ENCODE measurements at regions not wholly inside any gene's neighbourhood (a gene's known extent, or its start where the extent isn't known, plus 50 kb on each side); places are given as distances from the start of the nearest gene placed in this dataset.
A peak's percentile ranks its signal among the peaks of the same experiment; 100 is the strongest.

DNA sequence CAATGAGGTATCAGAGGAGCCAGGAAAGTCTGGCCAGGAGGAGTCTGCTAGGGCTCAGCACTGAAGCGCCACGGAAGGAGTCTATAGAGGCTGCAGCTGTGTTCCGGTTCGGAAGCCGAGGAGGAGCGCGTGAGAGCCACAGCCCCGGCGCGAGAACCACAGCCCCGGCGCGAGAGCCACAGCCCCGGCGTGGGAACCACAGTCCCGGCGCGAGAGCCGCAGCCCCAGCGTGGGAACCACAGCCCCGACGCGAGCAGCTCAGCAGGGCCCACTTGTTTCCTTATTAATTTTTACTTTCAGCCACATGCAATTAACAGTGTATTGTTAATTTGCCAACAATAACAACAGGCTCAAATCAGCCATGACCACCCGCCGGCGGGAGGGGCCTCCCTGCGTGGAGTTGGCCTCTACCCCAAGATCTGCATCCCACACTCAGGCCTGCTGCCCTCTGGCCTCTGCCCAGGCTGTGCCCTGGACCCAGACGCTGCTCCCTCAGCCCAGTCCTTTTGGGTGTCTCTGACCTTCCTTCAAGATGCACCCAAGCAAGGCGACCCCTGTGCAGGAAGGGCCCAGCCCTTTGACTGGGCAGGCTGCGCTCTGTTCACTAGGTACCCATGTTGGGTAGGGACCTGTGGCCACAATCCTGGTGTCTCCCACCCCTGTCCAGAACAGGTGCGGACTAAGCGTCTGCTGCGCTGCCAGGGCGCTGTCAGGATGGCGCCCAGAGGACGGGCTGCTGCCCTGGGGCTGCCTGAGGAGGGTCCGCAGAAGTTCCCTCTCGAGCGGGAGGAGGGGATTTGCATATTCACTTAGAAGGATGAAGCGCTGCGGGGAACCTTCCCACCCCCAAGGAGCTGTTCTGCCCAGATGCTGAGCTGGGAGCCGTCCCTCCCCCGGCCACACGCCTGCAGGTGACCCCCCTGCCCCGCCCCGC is 113.8 kb downstream of the ADRA2C start:
- Histone ChIP-seq H3K4me1 (ENCODE audit: control insufficient read depth in 1 of 2, insufficient read depth in 2 of 2, low read depth in 1 of 2, low read length in 1 of 2) (peaks cover 0 to 4% of the 10 kb centered on the region in 2 experiments; a peak in 1 of 4 replicates), H3K4me3 (ENCODE audit: low read depth in 2 of 2, low read length in 1 of 2) (no peak overlapping the region), H3K4me2 (no peak overlapping the region), H3K9ac (no peak overlapping the region), H4K20me1 (ENCODE audit: insufficient read depth) (no peaks in the 10 kb centered on the region), H2AFZ (ENCODE audit: low read depth) (no peak overlapping the region), H3K9me2 (no peaks in the 10 kb centered on the region), H3K36me3 (replicated peaks in 1 of 2; ENCODE audit: control insufficient read depth in 1 of 2, insufficient read depth in 2 of 2, low read length in 1 of 2) (no peaks in the 10 kb centered on the region), H3K9me3 (no peaks in the 10 kb centered on the region), H3F3A (replicated peaks; ENCODE audit: insufficient read depth) (no peaks in the 10 kb centered on the region), H3K27ac (ENCODE audit: low read depth in 2 of 2, low read length in 1 of 2) (no peak overlapping the region), H3K27me3 (ENCODE audit: insufficient read depth) (peaks cover 16% of the 10 kb centered on the region; the same call in 1 of the 2 replicates), H3K79me2 (ENCODE audit: insufficient read depth) (no peaks in the 10 kb centered on the region)
- no peak for TF ChIP-seq RFX5 (IDR thresholded peaks at IDR 0.05; ENCODE audit: low read length)
- TF ChIP-seq MXI1 (IDR thresholded peaks at IDR 0.05; ENCODE audit: low read depth, low read length) = no peak
- no peak for TF ChIP-seq TCF12 (IDR thresholded peaks at IDR 0.05)
- TF ChIP-seq, protein P1, sequence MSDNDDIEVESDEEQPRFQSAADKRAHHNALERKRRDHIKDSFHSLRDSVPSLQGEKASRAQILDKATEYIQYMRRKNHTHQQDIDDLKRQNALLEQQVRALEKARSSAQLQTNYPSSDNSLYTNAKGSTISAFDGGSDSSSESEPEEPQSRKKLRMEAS (IDR thresholded peaks at IDR 0.05; ENCODE audit: low read depth) = no peak
- TF ChIP-seq, protein P2, sequence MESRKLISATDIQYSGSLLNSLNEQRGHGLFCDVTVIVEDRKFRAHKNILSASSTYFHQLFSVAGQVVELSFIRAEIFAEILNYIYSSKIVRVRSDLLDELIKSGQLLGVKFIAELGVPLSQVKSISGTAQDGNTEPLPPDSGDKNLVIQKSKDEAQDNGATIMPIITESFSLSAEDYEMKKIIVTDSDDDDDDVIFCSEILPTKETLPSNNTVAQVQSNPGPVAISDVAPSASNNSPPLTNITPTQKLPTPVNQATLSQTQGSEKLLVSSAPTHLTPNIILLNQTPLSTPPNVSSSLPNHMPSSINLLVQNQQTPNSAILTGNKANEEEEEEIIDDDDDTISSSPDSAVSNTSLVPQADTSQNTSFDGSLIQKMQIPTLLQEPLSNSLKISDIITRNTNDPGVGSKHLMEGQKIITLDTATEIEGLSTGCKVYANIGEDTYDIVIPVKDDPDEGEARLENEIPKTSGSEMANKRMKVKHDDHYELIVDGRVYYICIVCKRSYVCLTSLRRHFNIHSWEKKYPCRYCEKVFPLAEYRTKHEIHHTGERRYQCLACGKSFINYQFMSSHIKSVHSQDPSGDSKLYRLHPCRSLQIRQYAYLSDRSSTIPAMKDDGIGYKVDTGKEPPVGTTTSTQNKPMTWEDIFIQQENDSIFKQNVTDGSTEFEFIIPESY (IDR thresholded peaks at IDR 0.05; ENCODE audit: borderline replicate concordance, low read depth) = no peak
- TF ChIP-seq, protein P3, sequence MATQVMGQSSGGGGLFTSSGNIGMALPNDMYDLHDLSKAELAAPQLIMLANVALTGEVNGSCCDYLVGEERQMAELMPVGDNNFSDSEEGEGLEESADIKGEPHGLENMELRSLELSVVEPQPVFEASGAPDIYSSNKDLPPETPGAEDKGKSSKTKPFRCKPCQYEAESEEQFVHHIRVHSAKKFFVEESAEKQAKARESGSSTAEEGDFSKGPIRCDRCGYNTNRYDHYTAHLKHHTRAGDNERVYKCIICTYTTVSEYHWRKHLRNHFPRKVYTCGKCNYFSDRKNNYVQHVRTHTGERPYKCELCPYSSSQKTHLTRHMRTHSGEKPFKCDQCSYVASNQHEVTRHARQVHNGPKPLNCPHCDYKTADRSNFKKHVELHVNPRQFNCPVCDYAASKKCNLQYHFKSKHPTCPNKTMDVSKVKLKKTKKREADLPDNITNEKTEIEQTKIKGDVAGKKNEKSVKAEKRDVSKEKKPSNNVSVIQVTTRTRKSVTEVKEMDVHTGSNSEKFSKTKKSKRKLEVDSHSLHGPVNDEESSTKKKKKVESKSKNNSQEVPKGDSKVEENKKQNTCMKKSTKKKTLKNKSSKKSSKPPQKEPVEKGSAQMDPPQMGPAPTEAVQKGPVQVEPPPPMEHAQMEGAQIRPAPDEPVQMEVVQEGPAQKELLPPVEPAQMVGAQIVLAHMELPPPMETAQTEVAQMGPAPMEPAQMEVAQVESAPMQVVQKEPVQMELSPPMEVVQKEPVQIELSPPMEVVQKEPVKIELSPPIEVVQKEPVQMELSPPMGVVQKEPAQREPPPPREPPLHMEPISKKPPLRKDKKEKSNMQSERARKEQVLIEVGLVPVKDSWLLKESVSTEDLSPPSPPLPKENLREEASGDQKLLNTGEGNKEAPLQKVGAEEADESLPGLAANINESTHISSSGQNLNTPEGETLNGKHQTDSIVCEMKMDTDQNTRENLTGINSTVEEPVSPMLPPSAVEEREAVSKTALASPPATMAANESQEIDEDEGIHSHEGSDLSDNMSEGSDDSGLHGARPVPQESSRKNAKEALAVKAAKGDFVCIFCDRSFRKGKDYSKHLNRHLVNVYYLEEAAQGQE (IDR thresholded peaks at IDR 0.05; ENCODE audit: low read depth, low read length) = no peak
- no peak for TF ChIP-seq TAF1 (IDR thresholded peaks at IDR 0.05; ENCODE audit: borderline replicate concordance, low read depth, low read length)
- no peak for TF ChIP-seq EZH2phosphoT487 (IDR thresholded peaks at IDR 0.05; ENCODE audit: borderline replicate concordance, low read depth)
- TF ChIP-seq, protein P4, sequence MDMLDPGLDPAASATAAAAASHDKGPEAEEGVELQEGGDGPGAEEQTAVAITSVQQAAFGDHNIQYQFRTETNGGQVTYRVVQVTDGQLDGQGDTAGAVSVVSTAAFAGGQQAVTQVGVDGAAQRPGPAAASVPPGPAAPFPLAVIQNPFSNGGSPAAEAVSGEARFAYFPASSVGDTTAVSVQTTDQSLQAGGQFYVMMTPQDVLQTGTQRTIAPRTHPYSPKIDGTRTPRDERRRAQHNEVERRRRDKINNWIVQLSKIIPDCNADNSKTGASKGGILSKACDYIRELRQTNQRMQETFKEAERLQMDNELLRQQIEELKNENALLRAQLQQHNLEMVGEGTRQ (IDR thresholded peaks at IDR 0.05; ENCODE audit: borderline replicate concordance, low read depth, low read length) = no peak
- no peak for TF ChIP-seq GATA2 (CRISPR knock-in tag; IDR thresholded peaks at IDR 0.05)
- no peak for TF ChIP-seq RXRA (IDR thresholded peaks at IDR 0.05; ENCODE audit: borderline replicate concordance, low read depth)
- TF ChIP-seq CHD2 (IDR thresholded peaks at IDR 0.05; ENCODE audit: low read length, partially characterized antibody) = no peak
- no peak for TF ChIP-seq POLR2AphosphoS5 (IDR thresholded peaks at IDR 0.05; ENCODE audit: low read depth, low read length)
- no peak for TF ChIP-seq ELF1 (IDR thresholded peaks at IDR 0.05)
- no peak for TF ChIP-seq FOXM1 (IDR thresholded peaks at IDR 0.05; ENCODE audit: low read depth)
- TF ChIP-seq NRF1 (IDR thresholded peaks at IDR 0.05; ENCODE audit: low read depth, low read length) = no peak
- TF ChIP-seq TEAD4 (IDR thresholded peaks at IDR 0.05; ENCODE audit: borderline replicate concordance, insufficient read depth) = no peak
- no peak for TF ChIP-seq GABPA (IDR thresholded peaks at IDR 0.05; ENCODE audit: low read depth)
- ChIA-PET CTCF (interaction anchor here (0.5 to 8.8 kb wide), 56 partner anchors 8 to 1509 kb away, joined by 3 to 159 read pairs (median 4); partner anchors contain the start of gene ADRA2C), POLR2A (interaction anchor here (1.4 to 1.8 kb wide), 2 partner anchors 94 to 114 kb away, joined by 5 read pairs; no protein-coding TSS in a partner anchor)
- DNase-seq = peak; percentile 27
- WGBS (ENCODE audit: low lambda C conversion rate) = 71% methylated on average over 30 of the region's 46 CpGs
